PC-3 (cell line): ENCODE measurements at regions not wholly inside any gene's neighbourhood (a gene's known extent, or its start where the extent isn't known, plus 50 kb on each side); places are given as distances from the start of the nearest gene placed in this dataset.

Experiments used
- ATAC-seq: fragments of 200-7000 bp; cut with Tn5 transposase; 2 replicates; pipeline ENCODE4 v1.9.1; 2020; ENCODE audit warnings: mild to moderate bottlenecking, moderate library complexity
- BruUV-seq: library from RNA; stranded (reverse); fragments of 400-500 nt; replicated peaks from 2 replicates; lab custom pipeline; 2021; lab: Mats Ljungman, UMichigan
- CTCF ChIA-PET: fragments of 300-600 bp; sonication (Branson Sonifier 250); formaldehyde crosslinking; loops from one replicate; lab custom pipeline; 2022; ENCODE audit warnings: antibody characterized with exemption; lab: Charles Lee
- POLR2A ChIA-PET: fragments of 300-600 bp; sonication (Branson Sonifier 250); formaldehyde crosslinking; loops from one replicate; lab custom pipeline; 2022; ENCODE audit warnings: antibody characterized with exemption; ENCODE audit not compliant: unreplicated experiment; lab: Charles Lee
- DNase-seq: peaks from one replicate; pipeline ENCODE4 v3.0.0-alpha.2; 2015
- H2AFZ ChIP-seq: fragments of 300-600 bp; sonication (generic); 2 replicates; pipeline ENCODE4 v1.6.0; 2016; ENCODE audit warnings: antibody characterized with exemption, low read length
- H3F3A ChIP-seq: fragments of 300-600 bp; sonication (generic); one replicate; pipeline ENCODE4 v1.6.0; 2017; ENCODE audit warnings: antibody characterized with exemption, low read length, control low read depth, mild to moderate bottlenecking; ENCODE audit not compliant: unreplicated experiment
- H3K27ac ChIP-seq: fragments of 300-600 bp; sonication (generic); 2 replicates; pipeline ENCODE4 v1.5.1; 2016; ENCODE audit warnings: mild to moderate bottlenecking, low read length
- H3K27me3 ChIP-seq: fragments of 300-600 bp; sonication (generic); 2 replicates; pipeline ENCODE4 v1.6.1; 2016; ENCODE audit warnings: low read length, mixed read lengths
- H3K36me3 ChIP-seq: fragments of 300-600 bp; sonication (generic); 2 replicates; pipeline ENCODE4 v1.6.1; 2016; ENCODE audit warnings: low read depth, mixed run types, low read length, mixed read lengths
- H3K4me1 ChIP-seq: fragments of 300-600 bp; sonication (generic); 2 replicates; pipeline ENCODE4 v1.5.1; 2016; ENCODE audit warnings: low read length; ENCODE audit not compliant: insufficient read depth
- H3K4me2 ChIP-seq: fragments of 300-600 bp; sonication (generic); 2 replicates; pipeline ENCODE4 v1.6.0; 2016; ENCODE audit warnings: low read length
- H3K4me3 ChIP-seq: fragments of 300-600 bp; sonication (generic); 2 replicates; pipeline ENCODE4 v1.5.1; 2016; ENCODE audit warnings: mild to moderate bottlenecking, low read length, mixed read lengths
- H3K79me2 ChIP-seq: fragments of 300-600 bp; sonication (generic); 2 replicates; pipeline ENCODE4 v1.6.1; 2017; ENCODE audit warnings: low read length, mixed read lengths
- H3K9ac ChIP-seq: fragments of 300-600 bp; sonication (generic); 2 replicates; pipeline ENCODE4 v1.6.0; 2016; ENCODE audit warnings: mild to moderate bottlenecking, low read length
- H3K9me2 ChIP-seq: fragments of 300-600 bp; sonication (generic); replicated peaks from 2 replicates; pipeline ENCODE4 v1.6.1; 2016; ENCODE audit warnings: mixed run types, low read length, mixed read lengths
- H3K9me3 ChIP-seq: fragments of 300-600 bp; sonication (generic); 2 replicates; pipeline ENCODE4 v1.6.1; 2016; ENCODE audit warnings: low read length, mixed read lengths
- H4K20me1 ChIP-seq: fragments of 300-600 bp; sonication (generic); 2 replicates; pipeline ENCODE4 v1.6.1; 2016; ENCODE audit warnings: low read length, mixed read lengths
- EZH2 ChIP-seq: fragments of 300-600 bp; sonication (generic); IDR thresholded peaks from one replicate; pipeline ENCODE4 v1.6.1; 2017; ENCODE audit warnings: antibody characterized with exemption, mild to moderate bottlenecking, low read length; ENCODE audit not compliant: unreplicated experiment
- EZH2phosphoT487 ChIP-seq: fragments of 300-600 bp; sonication (generic); IDR thresholded peaks from 2 replicates; pipeline ENCODE4 v1.6.1; 2018; ENCODE audit warnings: mild to moderate bottlenecking, antibody characterized with exemption, low read length, borderline replicate concordance
- intact Hi-C: fragments of 100-400 bp; cut with micrococcal nuclease; formaldehyde crosslinking; loops from 2 replicates; pipeline ENCODE4 v1.9.0; 2023
- TF ChIP-seq, protein P1 (sequence below): fragments of 300-600 bp; sonication (generic); conservative IDR thresholded peaks from 2 replicates; pipeline ENCODE4 v1.5.1; 2017; ENCODE audit warnings: antibody characterized with exemption, low read depth, mild to moderate bottlenecking, low read length

GRCh38 chr5:107268241-107268640 is 402.5 kb downstream of the EFNA5 start:
- no TSS peak for BruUV-seq
- no peak overlapping the region for H3K27ac ChIP-seq

GRCh38 chr5:107266100-107266499 is 404.6 kb downstream of the EFNA5 start:
- H3K9me3 ChIP-seq = no peaks in the 10 kb centered on the region
- no peaks in the 10 kb centered on the region for H3F3A ChIP-seq
- 0 out of 2 replicates have a peak overlapping the region, but pooled peaks have one; percentile 8 for H3K4me2 ChIP-seq
- BruUV-seq = no TSS peak
- POLR2A ChIA-PET = no interaction called here
- no peaks in the 10 kb centered on the region for H3K9me2 ChIP-seq
- no peak overlapping the region for H3K9ac ChIP-seq
- H3K36me3 ChIP-seq = no peaks in the 10 kb centered on the region
- H3K4me3 ChIP-seq = no peak overlapping the region
- H2AFZ ChIP-seq = no peak overlapping the region
- no peak overlapping the region for H3K27ac ChIP-seq
- H3K27me3 ChIP-seq = no peaks in the 10 kb centered on the region
- TF ChIP-seq EZH2phosphoT487 (no peak), EZH2 (no peak)
- TF ChIP-seq, protein P1, sequence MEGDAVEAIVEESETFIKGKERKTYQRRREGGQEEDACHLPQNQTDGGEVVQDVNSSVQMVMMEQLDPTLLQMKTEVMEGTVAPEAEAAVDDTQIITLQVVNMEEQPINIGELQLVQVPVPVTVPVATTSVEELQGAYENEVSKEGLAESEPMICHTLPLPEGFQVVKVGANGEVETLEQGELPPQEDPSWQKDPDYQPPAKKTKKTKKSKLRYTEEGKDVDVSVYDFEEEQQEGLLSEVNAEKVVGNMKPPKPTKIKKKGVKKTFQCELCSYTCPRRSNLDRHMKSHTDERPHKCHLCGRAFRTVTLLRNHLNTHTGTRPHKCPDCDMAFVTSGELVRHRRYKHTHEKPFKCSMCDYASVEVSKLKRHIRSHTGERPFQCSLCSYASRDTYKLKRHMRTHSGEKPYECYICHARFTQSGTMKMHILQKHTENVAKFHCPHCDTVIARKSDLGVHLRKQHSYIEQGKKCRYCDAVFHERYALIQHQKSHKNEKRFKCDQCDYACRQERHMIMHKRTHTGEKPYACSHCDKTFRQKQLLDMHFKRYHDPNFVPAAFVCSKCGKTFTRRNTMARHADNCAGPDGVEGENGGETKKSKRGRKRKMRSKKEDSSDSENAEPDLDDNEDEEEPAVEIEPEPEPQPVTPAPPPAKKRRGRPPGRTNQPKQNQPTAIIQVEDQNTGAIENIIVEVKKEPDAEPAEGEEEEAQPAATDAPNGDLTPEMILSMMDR = no peak
- DNase-seq (no peak), ATAC-seq (no peak)
- intact Hi-C loops = no loop called here
- H3K79me2 ChIP-seq = no peaks in the 10 kb centered on the region
- CTCF ChIA-PET = no interaction called here
- no peaks in the 10 kb centered on the region for H4K20me1 ChIP-seq
- H3K4me1 ChIP-seq = peaks cover 10% of the 10 kb centered on the region

More at GRCh38 chr5:107268241-107268640, 402.5 kb downstream of the EFNA5 start:
- H3K9me2 ChIP-seq = no peaks in the 10 kb centered on the region
- intact Hi-C loops = no loop called here
- TF ChIP-seq EZH2phosphoT487 (no peak), EZH2 (no peak)
- TF ChIP-seq, protein P1 = no peak
- DNase-seq (no peak), ATAC-seq (no peak)
- H3K4me2 ChIP-seq = no peak overlapping the region
- no peaks in the 10 kb centered on the region for H4K20me1 ChIP-seq
- ChIA-PET POLR2A (no interaction called here), CTCF (no interaction called here)
- peaks cover 10% of the 10 kb centered on the region for H3K4me1 ChIP-seq
- no peak overlapping the region for H2AFZ ChIP-seq
- no peaks in the 10 kb centered on the region for H3K27me3 ChIP-seq
- no peaks in the 10 kb centered on the region for H3F3A ChIP-seq
- no peak overlapping the region for H3K4me3 ChIP-seq
- H3K79me2 ChIP-seq = no peaks in the 10 kb centered on the region
- no peak overlapping the region for H3K9ac ChIP-seq
- H3K36me3 ChIP-seq = no peaks in the 10 kb centered on the region
- no peaks in the 10 kb centered on the region for H3K9me3 ChIP-seq

GRCh38 chr5:107265193-107265592 is 405.5 kb downstream of the EFNA5 start:
- H3K79me2 ChIP-seq = no peaks in the 10 kb centered on the region
- no peaks in the 10 kb centered on the region for H3K9me2 ChIP-seq
- no peaks in the 10 kb centered on the region for H4K20me1 ChIP-seq
- TF ChIP-seq EZH2 (no peak), EZH2phosphoT487 (no peak)
- TF ChIP-seq, protein P1 = no peak
- no TSS peak for BruUV-seq
- POLR2A ChIA-PET = no interaction called here
- CTCF ChIA-PET = no interaction called here
- H3K9ac ChIP-seq = no peak overlapping the region
- peaks cover 10% of the 10 kb centered on the region for H3K4me1 ChIP-seq
- DNase-seq (no peak), ATAC-seq (no peak)
- no peaks in the 10 kb centered on the region for H3K27me3 ChIP-seq
- H3K4me2 ChIP-seq = no peak overlapping the region
- H2AFZ ChIP-seq = no peak overlapping the region
- H3K4me3 ChIP-seq = no peak overlapping the region
- intact Hi-C loops = no loop called here
- H3K9me3 ChIP-seq = no peaks in the 10 kb centered on the region
- no peak overlapping the region for H3K27ac ChIP-seq
- H3F3A ChIP-seq = no peaks in the 10 kb centered on the region
- no peaks in the 10 kb centered on the region for H3K36me3 ChIP-seq
